OCI-LY3 (cell line): ENCODE measurements at regions not wholly inside any gene's neighbourhood (a gene's known extent, or its start where the extent isn't known, plus 50 kb on each side); places are given as distances from the start of the nearest gene placed in this dataset.

ENCODE experiments used
- EZH2phosphoT487 ChIP-seq: fragments of 200-600 bp; shearing (Covaris generic); IDR thresholded peaks from 2 replicates; pipeline ENCODE4 v1.6.1; 2018; ENCODE audit warnings: antibody characterized with exemption, mixed run types, low read depth
- TF ChIP-seq, protein P1 (sequence below): fragments of 200-600, 300-600 bp; sonication (generic); IDR thresholded peaks from 2 replicates; pipeline ENCODE4 v1.5.1; 2014; ENCODE audit warnings: antibody characterized with exemption, low read length, low read depth

DNA sequence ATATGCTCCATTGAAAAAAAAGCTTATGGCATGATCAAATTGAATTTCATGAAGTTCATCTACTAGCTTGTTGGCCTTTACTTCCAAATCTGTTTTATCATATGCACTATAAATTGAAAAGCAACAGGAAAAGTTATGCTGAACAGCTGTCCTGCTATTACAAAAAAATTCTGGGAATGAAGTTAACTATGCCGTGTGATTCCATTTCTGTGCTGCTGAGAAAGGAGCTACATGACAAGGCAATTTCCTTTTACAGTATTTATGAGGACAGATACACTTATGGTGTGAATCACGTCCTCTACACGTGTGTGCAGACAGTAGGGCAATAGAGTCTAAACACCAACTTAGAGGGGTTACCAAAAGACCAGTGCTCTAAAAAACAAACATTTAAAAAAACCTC is 426.5 kb upstream of the AKR1E2 start:
- TF ChIP-seq, protein P1, sequence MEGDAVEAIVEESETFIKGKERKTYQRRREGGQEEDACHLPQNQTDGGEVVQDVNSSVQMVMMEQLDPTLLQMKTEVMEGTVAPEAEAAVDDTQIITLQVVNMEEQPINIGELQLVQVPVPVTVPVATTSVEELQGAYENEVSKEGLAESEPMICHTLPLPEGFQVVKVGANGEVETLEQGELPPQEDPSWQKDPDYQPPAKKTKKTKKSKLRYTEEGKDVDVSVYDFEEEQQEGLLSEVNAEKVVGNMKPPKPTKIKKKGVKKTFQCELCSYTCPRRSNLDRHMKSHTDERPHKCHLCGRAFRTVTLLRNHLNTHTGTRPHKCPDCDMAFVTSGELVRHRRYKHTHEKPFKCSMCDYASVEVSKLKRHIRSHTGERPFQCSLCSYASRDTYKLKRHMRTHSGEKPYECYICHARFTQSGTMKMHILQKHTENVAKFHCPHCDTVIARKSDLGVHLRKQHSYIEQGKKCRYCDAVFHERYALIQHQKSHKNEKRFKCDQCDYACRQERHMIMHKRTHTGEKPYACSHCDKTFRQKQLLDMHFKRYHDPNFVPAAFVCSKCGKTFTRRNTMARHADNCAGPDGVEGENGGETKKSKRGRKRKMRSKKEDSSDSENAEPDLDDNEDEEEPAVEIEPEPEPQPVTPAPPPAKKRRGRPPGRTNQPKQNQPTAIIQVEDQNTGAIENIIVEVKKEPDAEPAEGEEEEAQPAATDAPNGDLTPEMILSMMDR = no peak
- no peak for TF ChIP-seq EZH2phosphoT487
